ENCODE measurements at regions not wholly inside any gene's neighbourhood (a gene's known extent, or its start where the extent isn't known, plus 50 kb on each side); places are given as distances from the start of the nearest gene placed in this dataset.

GRCh38 chr18:28522236-28522635 is 345.3 kb upstream of the CDH2 start:
- Histone ChIP-seq H3K9ac (ENCODE audit: low read depth, low read length, poor library complexity, severe bottlenecking) (no peak overlapping the region), H3K9me2 (replicated peaks; ENCODE audit: low read depth, low read length) (no peaks in the 10 kb centered on the region), H3K9me3 (ENCODE audit: insufficient read depth, low read depth, low read length) (no peaks in the 10 kb centered on the region), H3K79me2 (ENCODE audit: insufficient read depth, low read length) (no peaks in the 10 kb centered on the region), H3K27me3 (ENCODE audit: insufficient read depth, low read length, poor library complexity, severe bottlenecking) (no peaks in the 10 kb centered on the region), H3K4me2 (ENCODE audit: low read depth, low read length, poor library complexity, severe bottlenecking) (no peak overlapping the region), H3F3A (ENCODE audit: low read depth) (no peaks in the 10 kb centered on the region), H3K36me3 (ENCODE audit: insufficient read depth, low read length) (no peaks in the 10 kb centered on the region), H3K4me1 (ENCODE audit: insufficient read depth, low read length, poor library complexity, severe bottlenecking) (no peaks in the 10 kb centered on the region), H3K4me3 (ENCODE audit: low read length, poor library complexity, severe bottlenecking) (no peak overlapping the region), H2AFZ (ENCODE audit: low read length) (no peak overlapping the region), H4K20me1 (ENCODE audit: insufficient read depth, low read length, poor library complexity, severe bottlenecking) (no peaks in the 10 kb centered on the region)
- TF ChIP-seq, protein P1, sequence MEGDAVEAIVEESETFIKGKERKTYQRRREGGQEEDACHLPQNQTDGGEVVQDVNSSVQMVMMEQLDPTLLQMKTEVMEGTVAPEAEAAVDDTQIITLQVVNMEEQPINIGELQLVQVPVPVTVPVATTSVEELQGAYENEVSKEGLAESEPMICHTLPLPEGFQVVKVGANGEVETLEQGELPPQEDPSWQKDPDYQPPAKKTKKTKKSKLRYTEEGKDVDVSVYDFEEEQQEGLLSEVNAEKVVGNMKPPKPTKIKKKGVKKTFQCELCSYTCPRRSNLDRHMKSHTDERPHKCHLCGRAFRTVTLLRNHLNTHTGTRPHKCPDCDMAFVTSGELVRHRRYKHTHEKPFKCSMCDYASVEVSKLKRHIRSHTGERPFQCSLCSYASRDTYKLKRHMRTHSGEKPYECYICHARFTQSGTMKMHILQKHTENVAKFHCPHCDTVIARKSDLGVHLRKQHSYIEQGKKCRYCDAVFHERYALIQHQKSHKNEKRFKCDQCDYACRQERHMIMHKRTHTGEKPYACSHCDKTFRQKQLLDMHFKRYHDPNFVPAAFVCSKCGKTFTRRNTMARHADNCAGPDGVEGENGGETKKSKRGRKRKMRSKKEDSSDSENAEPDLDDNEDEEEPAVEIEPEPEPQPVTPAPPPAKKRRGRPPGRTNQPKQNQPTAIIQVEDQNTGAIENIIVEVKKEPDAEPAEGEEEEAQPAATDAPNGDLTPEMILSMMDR (conservative IDR thresholded peaks at IDR 0.05; ENCODE audit: low read length), result no peak
- no peak for TF ChIP-seq EZH2phosphoT487 (IDR thresholded peaks at IDR 0.05; ENCODE audit: borderline replicate concordance)

GRCh38 chr18:28519997-28520396 is 343.1 kb upstream of the CDH2 start:
- Histone ChIP-seq H3K27me3 (ENCODE audit: insufficient read depth, low read length, poor library complexity, severe bottlenecking) (no peaks in the 10 kb centered on the region), H3K9me2 (replicated peaks; ENCODE audit: low read depth, low read length) (no peaks in the 10 kb centered on the region), H3F3A (ENCODE audit: low read depth) (no peaks in the 10 kb centered on the region), H2AFZ (ENCODE audit: low read length) (no peak overlapping the region), H3K4me1 (ENCODE audit: insufficient read depth, low read length, poor library complexity, severe bottlenecking) (no peaks in the 10 kb centered on the region), H3K36me3 (ENCODE audit: insufficient read depth, low read length) (no peaks in the 10 kb centered on the region), H3K4me2 (ENCODE audit: low read depth, low read length, poor library complexity, severe bottlenecking) (no peak overlapping the region), H3K4me3 (ENCODE audit: low read length, poor library complexity, severe bottlenecking) (no peak overlapping the region), H3K9ac (ENCODE audit: low read depth, low read length, poor library complexity, severe bottlenecking) (no peak overlapping the region), H4K20me1 (ENCODE audit: insufficient read depth, low read length, poor library complexity, severe bottlenecking) (no peaks in the 10 kb centered on the region), H3K9me3 (ENCODE audit: insufficient read depth, low read depth, low read length) (no peaks in the 10 kb centered on the region), H3K79me2 (ENCODE audit: insufficient read depth, low read length) (no peaks in the 10 kb centered on the region)
- TF ChIP-seq, protein P1 (conservative IDR thresholded peaks at IDR 0.05; ENCODE audit: low read length), result no peak
- no peak for TF ChIP-seq EZH2phosphoT487 (IDR thresholded peaks at IDR 0.05; ENCODE audit: borderline replicate concordance)

DNA sequence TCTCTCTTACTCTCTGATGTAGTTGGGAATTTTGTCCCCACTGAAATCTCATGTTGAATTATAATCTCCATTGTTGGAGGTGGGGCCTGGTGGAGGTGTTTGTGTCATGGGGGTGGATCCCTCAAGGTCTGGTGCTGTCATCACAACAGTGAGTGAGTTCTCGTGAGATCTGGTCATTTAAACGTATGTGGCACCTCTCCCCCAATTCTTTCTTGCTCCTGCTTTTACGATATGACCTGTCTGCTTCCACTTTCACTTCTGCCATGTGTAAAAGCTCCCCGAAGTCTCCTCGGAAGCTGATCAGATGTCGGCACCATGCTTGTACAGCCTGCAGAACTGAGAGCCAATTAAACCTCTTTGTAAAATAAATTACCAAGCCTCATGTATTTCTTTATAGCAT is 337.8 kb upstream of the CDH2 start:
- H3K9me2 ChIP-seq (replicated peaks; ENCODE audit: low read depth, low read length), result no peaks in the 10 kb centered on the region
- H3K4me1 ChIP-seq (ENCODE audit: insufficient read depth, low read length, poor library complexity, severe bottlenecking), result no peaks in the 10 kb centered on the region
- H3K36me3 ChIP-seq (ENCODE audit: insufficient read depth, low read length), result no peaks in the 10 kb centered on the region
- TF ChIP-seq, protein P1 (conservative IDR thresholded peaks at IDR 0.05; ENCODE audit: low read length), result no peak
- TF ChIP-seq EZH2phosphoT487 (IDR thresholded peaks at IDR 0.05; ENCODE audit: borderline replicate concordance), result no peak
- H3K4me2 ChIP-seq (ENCODE audit: low read depth, low read length, poor library complexity, severe bottlenecking), result no peak overlapping the region
- H3K4me3 ChIP-seq (ENCODE audit: low read length, poor library complexity, severe bottlenecking), result no peak overlapping the region
- H3K79me2 ChIP-seq (ENCODE audit: insufficient read depth, low read length), result no peaks in the 10 kb centered on the region
- H4K20me1 ChIP-seq (ENCODE audit: insufficient read depth, low read length, poor library complexity, severe bottlenecking), result no peaks in the 10 kb centered on the region
- H3K27me3 ChIP-seq (ENCODE audit: insufficient read depth, low read length, poor library complexity, severe bottlenecking), result no peaks in the 10 kb centered on the region
- no peak overlapping the region for H2AFZ ChIP-seq (ENCODE audit: low read length)
- H3K9ac ChIP-seq (ENCODE audit: low read depth, low read length, poor library complexity, severe bottlenecking), result no peak overlapping the region
- H3F3A ChIP-seq (ENCODE audit: low read depth), result no peaks in the 10 kb centered on the region
- H3K9me3 ChIP-seq (ENCODE audit: insufficient read depth, low read depth, low read length), result no peaks in the 10 kb centered on the region
